HEK293T (cell line): ENCODE measurements at regions not wholly inside any gene's neighbourhood (a gene's known extent, or its start where the extent isn't known, plus 50 kb on each side); places are given as distances from the start of the nearest gene placed in this dataset.

Source experiments
- CTCF ChIA-PET: fragments of 350-600 bp; formaldehyde crosslinking; extraction: SDS; loops from one replicate; lab custom pipeline; 2021; ENCODE audit warnings: antibody characterized with exemption, inconsistent platforms; lab: Yijun Ruan, JAX
- POLR2A ChIA-PET: fragments of 350-600 bp; formaldehyde crosslinking; extraction: SDS; loops from one replicate; lab custom pipeline; 2020; ENCODE audit warnings: antibody characterized with exemption, inconsistent platforms; lab: Yijun Ruan, JAX
- DNase-seq: peaks from one replicate; pipeline ENCODE4 v3.0.0; 2012; ENCODE audit warnings: mixed read lengths; ENCODE audit errors: extremely low spot score
- ARNT ChIP-seq: fragments of 450-650 bp; IDR thresholded peaks from 2 replicates; pipeline ENCODE4 v1.6.1; 2017; ENCODE audit warnings: mild to moderate bottlenecking
- BHLHE40 ChIP-seq: fragments of 450-650 bp; IDR thresholded peaks from 2 replicates; pipeline ENCODE4 v1.6.1; 2016; ENCODE audit warnings: mild to moderate bottlenecking, moderate library complexity, borderline replicate concordance
- CTBP1 ChIP-seq: fragments of 450-650 bp; IDR thresholded peaks from 2 replicates; pipeline ENCODE4 v1.6.1; 2016; ENCODE audit warnings: borderline replicate concordance
- ELF4 ChIP-seq: fragments of 450-650 bp; IDR thresholded peaks from 2 replicates; pipeline ENCODE4 v1.6.1; 2017; ENCODE audit warnings: antibody characterized with exemption
- FOXA1 ChIP-seq: fragments of 450-650 bp; IDR thresholded peaks from 2 replicates; pipeline ENCODE4 v1.6.1; 2016; ENCODE audit warnings: mild to moderate bottlenecking
- FOXK2 ChIP-seq: fragments of 450-650 bp; IDR thresholded peaks from 2 replicates; pipeline ENCODE4 v1.6.1; 2016; ENCODE audit warnings: mild to moderate bottlenecking
- FOXM1 ChIP-seq: fragments of 450-650 bp; IDR thresholded peaks from 2 replicates; pipeline ENCODE4 v1.6.1; 2017; ENCODE audit warnings: mild to moderate bottlenecking, borderline replicate concordance
- HDGF ChIP-seq: fragments of 450-650 bp; IDR thresholded peaks from 2 replicates; pipeline ENCODE4 v1.6.1; 2017; ENCODE audit warnings: antibody characterized with exemption, borderline replicate concordance
- L3MBTL2 ChIP-seq: fragments of 450-650 bp; conservative IDR thresholded peaks from 2 replicates; pipeline ENCODE4 v1.6.1; 2016; ENCODE audit warnings: mild to moderate bottlenecking
- LEF1 ChIP-seq: fragments of 450-650 bp; IDR thresholded peaks from 2 replicates; pipeline ENCODE4 v1.6.1; 2017; ENCODE audit warnings: mild to moderate bottlenecking, borderline replicate concordance
- NFRKB ChIP-seq: fragments of 450-650 bp; IDR thresholded peaks from 2 replicates; pipeline ENCODE4 v1.6.1; 2016; ENCODE audit warnings: mild to moderate bottlenecking, moderate library complexity
- SP1 ChIP-seq: fragments of 450-650 bp; IDR thresholded peaks from 2 replicates; pipeline ENCODE4 v1.6.1; 2017
- SUZ12 ChIP-seq: fragments of 450-650 bp; IDR thresholded peaks from 2 replicates; pipeline ENCODE4 v1.6.1; 2016; ENCODE audit warnings: mild to moderate bottlenecking
- TARDBP ChIP-seq: fragments of 450-650 bp; IDR thresholded peaks from 2 replicates; pipeline ENCODE4 v1.6.1; 2016
- ZNF384 ChIP-seq: fragments of 450-650 bp; IDR thresholded peaks from 2 replicates; pipeline ENCODE4 v1.6.1; 2016
- TF ChIP-seq, protein P1 (sequence below): fragments of 450-650 bp; IDR thresholded peaks from 2 replicates; pipeline ENCODE4 v1.6.1; 2016

DNA sequence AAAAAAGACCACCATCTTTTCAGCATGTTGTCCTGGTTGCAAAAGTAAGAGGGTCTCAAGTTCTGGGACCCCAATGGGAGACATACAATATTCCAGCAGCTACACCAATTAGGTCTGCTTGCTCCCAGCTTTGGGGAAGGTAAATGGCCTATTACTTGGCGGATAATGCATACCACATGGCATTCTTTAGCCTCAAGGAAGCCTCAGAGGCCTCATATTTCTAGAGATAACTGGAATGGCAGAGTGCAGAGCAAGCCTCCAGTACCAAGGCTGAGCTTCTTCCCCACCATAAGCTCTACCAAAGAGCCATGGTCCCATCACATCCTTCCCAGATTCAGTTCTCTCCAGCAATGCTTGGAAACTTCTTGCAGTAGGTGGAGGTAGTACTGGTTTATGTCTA, 493.8 kb downstream of the SHQ1 start:
- DNase-seq, result no peak
- TF ChIP-seq, protein P1, sequence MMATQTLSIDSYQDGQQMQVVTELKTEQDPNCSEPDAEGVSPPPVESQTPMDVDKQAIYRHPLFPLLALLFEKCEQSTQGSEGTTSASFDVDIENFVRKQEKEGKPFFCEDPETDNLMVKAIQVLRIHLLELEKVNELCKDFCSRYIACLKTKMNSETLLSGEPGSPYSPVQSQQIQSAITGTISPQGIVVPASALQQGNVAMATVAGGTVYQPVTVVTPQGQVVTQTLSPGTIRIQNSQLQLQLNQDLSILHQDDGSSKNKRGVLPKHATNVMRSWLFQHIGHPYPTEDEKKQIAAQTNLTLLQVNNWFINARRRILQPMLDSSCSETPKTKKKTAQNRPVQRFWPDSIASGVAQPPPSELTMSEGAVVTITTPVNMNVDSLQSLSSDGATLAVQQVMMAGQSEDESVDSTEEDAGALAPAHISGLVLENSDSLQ, result no peak
- TF ChIP-seq ELF4 (no peak), FOXA1 (no peak), HDGF (no peak), L3MBTL2 (no peak), BHLHE40 (no peak), TARDBP (no peak), ARNT (no peak), ZNF384 (no peak)
- POLR2A ChIA-PET, result no interaction called here
- CTCF ChIA-PET, result interaction anchor here (0.6 kb wide), 1 partner anchor 453 kb away, joined by 4 read pairs; no protein-coding TSS in a partner anchor

DNA sequence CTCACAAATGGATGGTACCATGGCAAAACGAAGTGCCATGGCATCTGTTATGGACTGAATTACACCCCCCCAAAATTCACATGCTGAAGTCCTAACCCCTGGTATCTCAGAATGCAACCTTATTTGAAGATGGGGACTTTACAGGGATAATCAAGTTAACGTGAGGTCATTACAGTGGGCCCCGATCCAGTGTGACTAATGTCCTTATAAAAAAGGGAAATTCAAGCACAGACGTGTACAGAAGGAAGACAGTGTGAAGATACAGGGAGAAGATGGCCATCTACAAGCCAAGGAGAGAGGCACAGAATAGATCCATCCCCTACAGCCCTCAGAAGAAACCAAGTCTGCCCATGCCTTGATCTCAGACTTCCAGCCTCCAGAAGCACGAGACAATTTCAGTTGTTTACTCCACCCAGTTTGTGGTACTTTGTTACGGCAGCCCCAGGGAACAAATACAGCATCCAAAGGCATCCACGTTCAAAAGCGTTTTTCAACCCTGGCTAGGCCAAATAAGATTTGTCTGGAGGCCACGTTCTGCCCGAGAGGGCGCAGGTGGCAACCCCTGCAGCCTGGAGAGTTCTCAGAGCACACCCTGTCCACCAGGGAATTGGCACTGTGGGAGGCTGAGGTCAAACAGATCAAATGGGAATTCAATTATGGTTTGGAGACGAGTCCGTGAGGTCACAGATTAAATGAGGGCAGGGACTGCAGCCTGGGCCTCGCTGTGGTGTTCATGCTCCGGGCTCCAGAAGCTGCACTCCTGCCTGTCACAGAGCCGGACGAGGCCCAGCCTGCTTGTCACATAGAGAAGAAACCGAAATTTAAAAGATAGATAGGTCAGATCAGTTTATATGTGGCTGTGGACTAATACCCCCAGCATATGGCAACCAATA, 494.8 kb downstream of the SHQ1 start:
- DNase-seq, result no peak
- TF ChIP-seq NFRKB (no peak), ARNT (no peak), HDGF (no peak), FOXK2 (no peak), ELF4 (no peak), FOXM1 (no peak), SP1 (no peak), ZNF384 (no peak), FOXA1 (no peak), TARDBP (no peak), L3MBTL2 (no peak), SUZ12 (no peak), BHLHE40 (no peak), LEF1 (no peak), CTBP1 (no peak)
- TF ChIP-seq, protein P1, result no peak
- POLR2A ChIA-PET, result no interaction called here
- CTCF ChIA-PET, result no interaction called here

DNA sequence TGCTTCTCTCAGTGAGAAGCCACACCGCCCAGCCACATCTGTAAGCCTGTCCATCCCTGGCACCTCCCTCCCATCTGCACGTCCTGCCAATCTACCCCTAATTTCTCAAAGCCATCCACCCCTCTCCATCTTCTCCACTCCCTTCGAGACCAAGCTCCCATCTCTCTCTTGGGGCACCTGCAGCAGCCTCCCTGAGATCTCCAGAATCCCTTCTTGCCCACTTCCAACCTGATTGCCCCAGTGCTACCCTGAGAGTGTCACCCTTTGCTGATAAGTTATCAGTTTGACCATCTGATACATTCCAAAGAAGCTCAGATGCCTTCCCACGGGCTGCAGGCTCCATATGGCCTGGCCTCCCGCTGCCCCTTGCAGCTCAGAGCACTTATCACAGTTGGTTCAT, 496.1 kb downstream of the SHQ1 start:
- CTCF ChIA-PET, result no interaction called here
- POLR2A ChIA-PET, result no interaction called here
- DNase-seq, result no peak
- TF ChIP-seq, protein P1, result no peak
- TF ChIP-seq ARNT (no peak), NFRKB (no peak), SP1 (no peak), HDGF (no peak), FOXA1 (no peak)

DNA sequence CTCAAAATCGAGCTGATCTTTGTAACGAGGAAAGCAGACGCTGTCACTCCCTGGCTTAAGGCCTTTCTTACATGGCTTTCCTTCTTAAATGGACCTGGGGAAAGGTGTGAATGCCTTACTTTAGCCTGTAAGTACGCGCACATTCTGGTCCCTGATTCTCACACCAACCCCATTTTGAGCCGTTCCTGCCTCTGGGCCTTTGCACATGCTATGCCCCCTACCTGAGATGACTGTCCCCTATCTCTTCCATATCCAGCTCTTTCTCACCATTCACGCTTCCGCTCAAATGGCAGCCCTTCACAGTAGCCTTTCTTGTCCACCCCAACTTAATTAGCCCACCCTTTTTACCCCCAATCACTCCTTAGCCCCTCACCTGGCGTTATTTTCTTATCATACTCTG, 496.7 kb downstream of the SHQ1 start:
- DNase-seq, result no peak
- POLR2A ChIA-PET, result no interaction called here
- TF ChIP-seq ARNT, result no peak
- TF ChIP-seq ELF4, result no peak
- no peak for TF ChIP-seq CTBP1
- no peak for TF ChIP-seq SP1
- TF ChIP-seq, protein P1, result no peak
- no peak for TF ChIP-seq L3MBTL2
- no peak for TF ChIP-seq FOXK2
- TF ChIP-seq SUZ12, result no peak
- TF ChIP-seq BHLHE40, result no peak
- TF ChIP-seq ZNF384, result no peak
- no peak for TF ChIP-seq FOXM1
- TF ChIP-seq LEF1, result no peak
- TF ChIP-seq FOXA1, result no peak
- CTCF ChIA-PET, result no interaction called here

DNA sequence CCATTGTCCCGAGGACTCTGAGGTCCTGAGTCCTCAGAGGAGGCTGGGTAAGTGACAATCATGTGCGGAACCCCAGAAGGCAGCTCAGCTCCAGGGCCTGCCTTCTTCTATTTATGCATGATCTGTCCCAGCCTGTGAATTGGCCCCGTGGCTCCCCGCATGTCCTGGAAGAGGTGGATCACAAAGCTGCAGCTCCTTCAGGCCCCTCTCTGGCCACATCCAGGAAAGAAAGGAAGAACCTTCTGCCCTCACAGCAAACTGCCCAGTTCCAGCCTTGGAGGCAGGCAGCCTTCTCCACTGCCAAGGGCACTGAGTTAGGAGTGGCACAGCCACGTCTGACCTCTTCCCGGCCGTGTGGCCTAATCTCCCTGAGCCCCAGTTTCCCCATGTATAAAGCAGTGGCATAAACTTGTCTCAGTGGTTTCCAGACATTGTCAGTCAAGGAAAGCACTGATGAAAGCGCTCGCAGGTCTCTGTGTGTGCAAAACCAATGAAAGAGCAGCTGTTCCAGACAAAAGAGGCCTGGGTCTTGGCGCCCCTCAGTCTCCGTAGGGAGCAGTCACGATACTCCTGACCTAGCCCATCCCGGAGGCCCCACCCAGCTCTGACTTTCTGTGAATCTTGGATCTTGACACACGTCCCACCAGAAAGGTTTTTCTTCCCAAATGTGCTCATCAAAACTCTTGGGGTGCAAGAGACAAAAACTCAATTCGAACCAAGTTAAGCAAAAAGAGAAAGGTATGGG, 497.3 kb downstream of the SHQ1 start:
- CTCF ChIA-PET, result no interaction called here
- POLR2A ChIA-PET, result no interaction called here
- no peak for DNase-seq
- TF ChIP-seq BHLHE40 (no peak), L3MBTL2 (no peak), CTBP1 (no peak), NFRKB (no peak)
